ENCODE measurements at regions not wholly inside any gene's neighbourhood (a gene's known extent, or its start where the extent isn't known, plus 50 kb on each side); places are given as distances from the start of the nearest gene placed in this dataset.

- no peak for DNase-seq (ENCODE audit: low read depth)
- TF ChIP-seq CTCF (IDR thresholded peaks at IDR 0.05; ENCODE audit: control insufficient read depth, insufficient read depth, low read depth, low read length, missing control alignments), result no peak
- no peak overlapping the region for H3K4me3 ChIP-seq (ENCODE audit: control insufficient read depth, low read depth, low read length)
Observed at GRCh38 chr3:177569193-177569592, 371.9 kb upstream of the TBL1XR1 start.

- DNase-seq (ENCODE audit: low read depth), result peak; percentile 18
- H3K4me3 ChIP-seq (ENCODE audit: control insufficient read depth, low read depth, low read length), result no peak overlapping the region
- no peak for TF ChIP-seq CTCF (IDR thresholded peaks at IDR 0.05; ENCODE audit: control insufficient read depth, insufficient read depth, low read depth, low read length, missing control alignments)
Observed at GRCh38 chr3:177569875-177570657, 372.8 kb upstream of the TBL1XR1 start.

- DNase-seq (ENCODE audit: low read depth), result no peak
- no peak overlapping the region for H3K4me3 ChIP-seq (ENCODE audit: control insufficient read depth, low read depth, low read length)
- no peak for TF ChIP-seq CTCF (IDR thresholded peaks at IDR 0.05; ENCODE audit: control insufficient read depth, insufficient read depth, low read depth, low read length, missing control alignments)
Observed at GRCh38 chr3:177571271-177571943, 374.1 kb upstream of the TBL1XR1 start.

- no peak overlapping the region for H3K4me3 ChIP-seq (ENCODE audit: control insufficient read depth, low read depth, low read length)
- DNase-seq (ENCODE audit: low read depth), result no peak
- no peak for TF ChIP-seq CTCF (IDR thresholded peaks at IDR 0.05; ENCODE audit: control insufficient read depth, insufficient read depth, low read depth, low read length, missing control alignments)
Observed at GRCh38 chr3:177571944-177572315, 374.6 kb upstream of the TBL1XR1 start.

GRCh38 chr3:177574222-177574856 lies 377.1 kb upstream of the TBL1XR1 start:
- no peak for DNase-seq (ENCODE audit: low read depth)
- no peak overlapping the region for H3K4me3 ChIP-seq (ENCODE audit: control insufficient read depth, low read depth, low read length)
- no peak for TF ChIP-seq CTCF (IDR thresholded peaks at IDR 0.05; ENCODE audit: control insufficient read depth, insufficient read depth, low read depth, low read length, missing control alignments)

GRCh38 chr3:177576746-177577145 lies 379.5 kb upstream of the TBL1XR1 start:
- TF ChIP-seq CTCF (IDR thresholded peaks at IDR 0.05; ENCODE audit: control insufficient read depth, insufficient read depth, low read depth, low read length, missing control alignments), result no peak
- no peak overlapping the region for H3K4me3 ChIP-seq (ENCODE audit: control insufficient read depth, low read depth, low read length)
- DNase-seq (ENCODE audit: low read depth), result no peak
